H1 (cell line): ENCODE measurements at regions not wholly inside any gene's neighbourhood (a gene's known extent, or its start where the extent isn't known, plus 50 kb on each side); places are given as distances from the start of the nearest gene placed in this dataset.
A peak's percentile ranks its signal among the peaks of the same experiment; 100 is the strongest.

ENCODE experiments used
- CTCF ChIA-PET: fragments of 300-600 bp; sonication (Branson Sonifier 250); formaldehyde crosslinking; loops from one replicate; lab custom pipeline; 2021; ENCODE audit not compliant: partially characterized antibody; lab: Charles Lee
- POLR2A ChIA-PET: fragments of 300-600 bp; sonication (Branson Sonifier 250); formaldehyde crosslinking; loops from one replicate; lab custom pipeline; 2021; ENCODE audit warnings: inconsistent platforms; ENCODE audit not compliant: partially characterized antibody; lab: Charles Lee
- DNase-seq, 2 experiments: peaks; one replicate each; pipeline versions ENCODE4 v3.0.0 to v3.0.0-alpha.2; 2010 to 2022; ENCODE audit warnings: low spot score in 2 of 2, low read depth in 1 of 2, mixed read lengths in 1 of 2
- FAIRE-seq: peaks from 2 replicates; lab custom pipeline; 2011; peaks lifted over from hg19 to GRCh38; lab: Jason Lieb, UNC
- H2AFZ ChIP-seq: 2 replicates; pipeline ENCODE4 v1.8.1; 2012; ENCODE audit warnings: low read length, inconsistent platforms
- H2AK5ac ChIP-seq: 2 replicates; pipeline ENCODE4 v1.6.1; 2013; ENCODE audit warnings: low read depth, low read length
- H2BK120ac ChIP-seq: replicated peaks from 2 replicates; pipeline ENCODE3; 2013; ENCODE audit warnings: low read depth, low read length, inconsistent platforms
- H2BK12ac ChIP-seq: 2 replicates; pipeline ENCODE4 v1.6.1; 2013; ENCODE audit warnings: low read depth, low read length
- H2BK15ac ChIP-seq: 2 replicates; pipeline ENCODE4 v1.6.1; 2013; ENCODE audit warnings: low read length
- H2BK20ac ChIP-seq: 2 replicates; pipeline ENCODE4 v1.6.1; 2013; ENCODE audit warnings: low read length
- H2BK5ac ChIP-seq: 2 replicates; pipeline ENCODE4 v1.6.1; 2013; ENCODE audit warnings: low read depth, low read length
- H3K14ac ChIP-seq: 2 replicates; pipeline ENCODE4 v1.6.1; 2013; ENCODE audit warnings: inconsistent platforms; ENCODE audit not compliant: insufficient read length
- H3K18ac ChIP-seq: 2 replicates; pipeline ENCODE4 v1.6.1; 2013; ENCODE audit warnings: low read length; ENCODE audit errors: extremely low read depth
- H3K23ac ChIP-seq: 2 replicates; pipeline ENCODE4 v1.6.1; 2013; ENCODE audit warnings: inconsistent platforms; ENCODE audit not compliant: insufficient read length
- H3K23me2 ChIP-seq: 2 replicates; pipeline ENCODE4 v1.6.1; 2013; ENCODE audit warnings: low read depth, low read length
- H3K27ac ChIP-seq: 2 replicates; pipeline ENCODE4 v1.6.1; 2011; ENCODE audit warnings: low read depth, low read length, inconsistent platforms
- H3K27me3 ChIP-seq, 4 experiments: replicated peaks in 1 of 4; 1 replicate in 1 of 4; 2 replicates in 3 of 4; pipeline versions ENCODE4 v1.6.1 to v1.8.1; 2011 to 2013; ENCODE audit warnings: low read length in 3 of 4, mild to moderate bottlenecking in 3 of 4, inconsistent platforms in 2 of 4, mixed read lengths in 2 of 4, moderate library complexity in 1 of 4; ENCODE audit not compliant: control insufficient read depth in 3 of 4, insufficient read depth in 3 of 4; ENCODE audit errors: extremely low read depth in 1 of 4
- H3K36me3 ChIP-seq, 4 experiments: 2 replicates each; pipeline versions ENCODE4 v1.6.1 to v1.8.1; 2011 to 2013; ENCODE audit warnings: mild to moderate bottlenecking in 4 of 4, low read length in 3 of 4, moderate library complexity in 2 of 4, control low read depth in 1 of 4, inconsistent platforms in 1 of 4; ENCODE audit not compliant: insufficient read depth in 4 of 4, control insufficient read depth in 2 of 4
- H3K4ac ChIP-seq: replicated peaks from 2 replicates; pipeline ENCODE3; 2013; ENCODE audit warnings: low read length, low read depth, mixed read lengths, inconsistent platforms; ENCODE audit not compliant: insufficient read length
- H3K4me1 ChIP-seq, 4 experiments: replicated peaks in 1 of 4; 1 replicate in 1 of 4; 2 replicates in 3 of 4; pipeline versions ENCODE4 v1.6.1 to v1.8.1; 2011 to 2013; ENCODE audit warnings: low read length in 3 of 4, inconsistent platforms in 2 of 4, mixed read lengths in 1 of 4; ENCODE audit not compliant: insufficient read depth in 4 of 4, control insufficient read depth in 3 of 4
- H3K4me2 ChIP-seq, 2 experiments: 2 replicates each; pipeline versions ENCODE4 v1.6.1 to v1.8.1; 2011 to 2013; ENCODE audit warnings: low read depth in 2 of 2, low read length in 2 of 2, control low read depth in 1 of 2, inconsistent platforms in 1 of 2, mild to moderate bottlenecking in 1 of 2; ENCODE audit not compliant: insufficient read depth in 1 of 2
- H3K4me3 ChIP-seq, 4 experiments: fragments of 200-600, 300-600 bp in 1 of 4; sonication (generic), shearing (Covaris generic), sonication (Bioruptor Twin) in 1 of 4; 2 replicates each; pipeline versions ENCODE4 v1.5.1 to v1.8.1; 2011 to 2016; ENCODE audit warnings: low read length in 4 of 4, low read depth in 3 of 4, control low read depth in 2 of 4, inconsistent platforms in 2 of 4, mild to moderate bottlenecking in 2 of 4, mixed read lengths in 1 of 4, moderate library complexity in 1 of 4; ENCODE audit not compliant: insufficient read depth in 2 of 4; ENCODE audit errors: extremely low read depth in 1 of 4
- H3K56ac ChIP-seq: replicated peaks from 2 replicates; pipeline ENCODE3; 2013; ENCODE audit warnings: low read depth, mild to moderate bottlenecking, mixed read lengths, low read length, inconsistent platforms; ENCODE audit not compliant: insufficient read length
- H3K79me1 ChIP-seq: 2 replicates; pipeline ENCODE4 v1.6.1; 2013; ENCODE audit warnings: low read depth, low read length, control low read depth
- H3K79me2 ChIP-seq, 2 experiments: 2 replicates each; pipeline versions ENCODE4 v1.6.1 to v1.8.1; 2012 to 2013; ENCODE audit warnings: low read length in 2 of 2, mild to moderate bottlenecking in 2 of 2, inconsistent platforms in 1 of 2; ENCODE audit not compliant: insufficient read depth in 2 of 2, control insufficient read depth in 1 of 2
- H3K9ac ChIP-seq, 4 experiments: replicated peaks in 1 of 4; 1 replicate in 1 of 4; 2 replicates in 3 of 4; pipeline versions ENCODE4 v1.6.1 to v1.8.1; 2011 to 2013; ENCODE audit warnings: low read depth in 3 of 4, low read length in 3 of 4, control low read depth in 2 of 4, mild to moderate bottlenecking in 2 of 4, moderate library complexity in 2 of 4, inconsistent platforms in 1 of 4; ENCODE audit errors: extremely low read depth in 1 of 4
- H3K9me3 ChIP-seq, 2 experiments: 2 replicates each; pipeline versions ENCODE4 v1.6.1 to v1.8.1; 2012 to 2013; ENCODE audit warnings: mild to moderate bottlenecking in 2 of 2, moderate library complexity in 2 of 2, control low read depth in 1 of 2, inconsistent platforms in 1 of 2, low read depth in 1 of 2, low read length in 1 of 2, mixed read lengths in 1 of 2; ENCODE audit not compliant: insufficient read depth in 2 of 2
- H4K20me1 ChIP-seq, 2 experiments: replicated peaks in 1 of 2; 2 replicates each; pipeline versions ENCODE3 to v1.8.1; 2011 to 2013; ENCODE audit warnings: inconsistent platforms in 2 of 2, low read length in 2 of 2, mild to moderate bottlenecking in 1 of 2; ENCODE audit not compliant: insufficient read depth in 2 of 2, control insufficient read depth in 1 of 2
- H4K5ac ChIP-seq: 2 replicates; pipeline ENCODE4 v1.6.1; 2013; ENCODE audit warnings: low read length, low read depth, mixed read lengths, inconsistent platforms; ENCODE audit not compliant: insufficient read length
- H4K8ac ChIP-seq: 2 replicates; pipeline ENCODE4 v1.8.0; 2013; ENCODE audit warnings: mild to moderate bottlenecking, moderate library complexity, low read length, inconsistent platforms; ENCODE audit not compliant: insufficient read depth; ENCODE audit errors: extremely low read depth
- H4K91ac ChIP-seq: replicated peaks from 2 replicates; pipeline ENCODE3; 2013; ENCODE audit warnings: low read length, mixed read lengths, inconsistent platforms; ENCODE audit not compliant: insufficient read length
- CTBP2 ChIP-seq: IDR thresholded peaks from 2 replicates; pipeline ENCODE4 v1.7.0; 2011; ENCODE audit warnings: borderline replicate concordance, mild to moderate bottlenecking, moderate library complexity, mixed read lengths, low read length; ENCODE audit not compliant: insufficient read depth, insufficient read length
- EGR1 ChIP-seq: IDR thresholded peaks from 2 replicates; pipeline ENCODE4 v1.6.1; 2011; ENCODE audit warnings: low read depth, low read length, borderline replicate concordance
- MAX ChIP-seq: IDR thresholded peaks from 2 replicates; pipeline ENCODE4 v1.6.1; 2012; ENCODE audit warnings: inconsistent platforms
- WGBS, 2 experiments: shearing (Covaris generic) in 1 of 2; methylation state at CpG; one replicate each; pipeline versions ENCODE4 v1.1.6 to v1.1.7; 2013 to 2015; ENCODE audit warnings: low lambda C conversion rate in 2 of 2, mixed read lengths in 2 of 2, inconsistent platforms in 1 of 2, low coverage in 1 of 2, missing lambda C conversion rate in 1 of 2; ENCODE audit not compliant: insufficient replicate concordance in 2 of 2, insufficient coverage in 1 of 2, insufficient read length in 1 of 2; ENCODE audit errors: extremely low coverage in 1 of 2, missing lambda C conversion rate in 1 of 2; 5-methylcytosine and 5-hydroxymethylcytosine counted together

- H3K36me3 ChIP-seq, result no peaks in the 10 kb centered on the region
- H3K9ac ChIP-seq, result no peak overlapping the region
- CTCF ChIA-PET, result interaction anchor here (1.0 to 1.7 kb wide), 2 partner anchors 35 to 93 kb away, joined by 3 to 6 read pairs; no protein-coding TSS in a partner anchor
- H4K5ac ChIP-seq, result no peak overlapping the region
- POLR2A ChIA-PET, result interaction anchor here (1.7 kb wide), 1 partner anchor 12 kb away, joined by 6 read pairs; no protein-coding TSS in a partner anchor
- H2BK15ac ChIP-seq, result no peak overlapping the region
- no peak overlapping the region for H2BK5ac ChIP-seq
- H2AFZ ChIP-seq, result no peak overlapping the region
- H3K4me3 ChIP-seq, result no peak overlapping the region
- H3K27me3 ChIP-seq, result peaks cover 0 to 3% (median 1%) of the 10 kb centered on the region in 4 experiments; a peak in 2 of 7 replicates
- H2BK120ac ChIP-seq, result peak overlapping the region; percentile 89
- H4K8ac ChIP-seq, result no peak overlapping the region
- H3K23ac ChIP-seq, result no peak overlapping the region
- no peak overlapping the region for H3K56ac ChIP-seq
- WGBS, 2 experiments, result 84% methylated on average over 11 of the region's 11 CpGs; no CpG with 5 or more reads in 1 of the 2 experiments
- peaks cover 4 to 13% (median 7%) of the 10 kb centered on the region in 4 experiments for H3K4me1 ChIP-seq
- H3K14ac ChIP-seq, result no peak overlapping the region
- H3K4me2 ChIP-seq, result no peak overlapping the region
- 0 out of 2 replicates have a peak overlapping the region, but pooled peaks have one; percentile 39 for H2AK5ac ChIP-seq
- H4K91ac ChIP-seq, result peak overlapping the region; percentile 22
- H3K23me2 ChIP-seq, result no peaks in the 10 kb centered on the region
- H2BK20ac ChIP-seq, result no peak overlapping the region
- no peak overlapping the region for H3K4ac ChIP-seq
- FAIRE-seq (no peak), DNase-seq (no peak)
- H3K27ac ChIP-seq, result no peak overlapping the region
- H3K9me3 ChIP-seq, result no peaks in the 10 kb centered on the region
- H4K20me1 ChIP-seq, result no peaks in the 10 kb centered on the region
- peak overlapping the region; percentile 80; the same call in 1 of the 2 replicates for H2BK12ac ChIP-seq
- no peak for TF ChIP-seq CTBP2
- no peak for TF ChIP-seq MAX
- TF ChIP-seq EGR1, result no peak
- no peaks in the 10 kb centered on the region for H3K79me2 ChIP-seq
- no peaks in the 10 kb centered on the region for H3K79me1 ChIP-seq
- no peak overlapping the region for H3K18ac ChIP-seq
Observed at GRCh38 chr21:38944402-38944801, 138.7 kb downstream of the ETS2 start.
